Thoracic aorta (tissue), 2 donors: ENCODE measurements at regions not wholly inside any gene's neighbourhood (a gene's known extent, or its start where the extent isn't known, plus 50 kb on each side); places are given as distances from the start of the nearest gene placed in this dataset.

Experiments
- ATAC-seq: fragments of 150-250 bp; one replicate; pipeline ENCODE4 v1.8.0; 2017; ENCODE audit warnings: low read depth; ENCODE audit not compliant: insufficient number of reproducible peaks, low FRiP score
- DNase-seq: peaks from one replicate; pipeline ENCODE4 v3.0.0-alpha.2; 2020; ENCODE audit warnings: low spot score
- H3K27ac ChIP-seq, 2 donors: fragments of 200-600 bp; sonication (generic); 1 replicate in 1 of 2; 2 replicates in 1 of 2; pipeline ENCODE4 v1.5.1; 2016; ENCODE audit warnings: mild to moderate bottlenecking in 2 of 2, moderate library complexity in 2 of 2
- H3K27me3 ChIP-seq: fragments of 200-600 bp; sonication (generic); replicated peaks from 2 replicates; pipeline ENCODE4 v1.6.0; 2016; ENCODE audit warnings: mild to moderate bottlenecking; ENCODE audit not compliant: insufficient read depth
- H3K36me3 ChIP-seq: fragments of 200-600 bp; sonication (generic); one replicate; pipeline ENCODE4 v1.5.1; 2016
- H3K4me1 ChIP-seq, 2 donors: fragments of 200-600 bp; sonication (generic); 1 replicate in 1 of 2; 2 replicates in 1 of 2; pipeline versions ENCODE4 v1.5.1 to v1.6.0; 2016; ENCODE audit warnings: low read depth in 2 of 2, mild to moderate bottlenecking in 1 of 2; ENCODE audit not compliant: control insufficient read depth in 1 of 2
- H3K4me3 ChIP-seq: fragments of 200-600 bp; sonication (generic); 2 replicates; pipeline ENCODE4 v1.5.1; 2016; ENCODE audit warnings: mild to moderate bottlenecking
- H3K9me3 ChIP-seq: fragments of 200-600 bp; sonication (generic); 2 replicates; pipeline ENCODE4 v1.5.1; 2016
- TF ChIP-seq, protein P1 (sequence below): fragments of 200-600 bp; sonication (generic); IDR thresholded peaks from one replicate; pipeline ENCODE4 v1.5.1; 2019; ENCODE audit warnings: antibody characterized with exemption

DNA sequence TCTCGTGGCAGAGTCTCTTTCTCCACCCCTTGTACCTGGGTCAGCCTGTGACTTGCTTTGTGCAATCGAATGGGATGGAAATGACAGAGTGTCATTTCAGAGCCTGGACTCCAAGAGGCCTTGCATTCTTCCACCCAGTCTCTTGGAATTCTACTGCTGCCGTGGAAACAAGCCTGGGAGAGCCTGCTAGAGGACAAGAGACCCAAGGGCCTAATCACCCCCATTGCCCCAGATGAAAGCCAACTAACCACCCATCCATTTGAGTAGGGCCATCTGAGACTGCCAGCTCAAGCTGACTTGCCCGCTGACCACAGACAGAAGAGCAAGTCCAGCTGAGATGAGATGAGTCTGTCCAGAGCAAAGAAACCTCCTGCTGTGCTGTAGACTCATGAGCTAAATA lies 201.6 kb downstream of the PTPRU start:
- no peak for ATAC-seq
- no peaks in the 10 kb centered on the region for H3K36me3 ChIP-seq
- H3K27me3 ChIP-seq = no peaks in the 10 kb centered on the region
- no peaks in the 10 kb centered on the region for H3K4me1 ChIP-seq
- no peak for DNase-seq
- H3K4me3 ChIP-seq = no peak overlapping the region
- TF ChIP-seq, protein P1, sequence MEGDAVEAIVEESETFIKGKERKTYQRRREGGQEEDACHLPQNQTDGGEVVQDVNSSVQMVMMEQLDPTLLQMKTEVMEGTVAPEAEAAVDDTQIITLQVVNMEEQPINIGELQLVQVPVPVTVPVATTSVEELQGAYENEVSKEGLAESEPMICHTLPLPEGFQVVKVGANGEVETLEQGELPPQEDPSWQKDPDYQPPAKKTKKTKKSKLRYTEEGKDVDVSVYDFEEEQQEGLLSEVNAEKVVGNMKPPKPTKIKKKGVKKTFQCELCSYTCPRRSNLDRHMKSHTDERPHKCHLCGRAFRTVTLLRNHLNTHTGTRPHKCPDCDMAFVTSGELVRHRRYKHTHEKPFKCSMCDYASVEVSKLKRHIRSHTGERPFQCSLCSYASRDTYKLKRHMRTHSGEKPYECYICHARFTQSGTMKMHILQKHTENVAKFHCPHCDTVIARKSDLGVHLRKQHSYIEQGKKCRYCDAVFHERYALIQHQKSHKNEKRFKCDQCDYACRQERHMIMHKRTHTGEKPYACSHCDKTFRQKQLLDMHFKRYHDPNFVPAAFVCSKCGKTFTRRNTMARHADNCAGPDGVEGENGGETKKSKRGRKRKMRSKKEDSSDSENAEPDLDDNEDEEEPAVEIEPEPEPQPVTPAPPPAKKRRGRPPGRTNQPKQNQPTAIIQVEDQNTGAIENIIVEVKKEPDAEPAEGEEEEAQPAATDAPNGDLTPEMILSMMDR = no peak
- no peaks in the 10 kb centered on the region for H3K9me3 ChIP-seq
- no peak overlapping the region for H3K27ac ChIP-seq

DNA sequence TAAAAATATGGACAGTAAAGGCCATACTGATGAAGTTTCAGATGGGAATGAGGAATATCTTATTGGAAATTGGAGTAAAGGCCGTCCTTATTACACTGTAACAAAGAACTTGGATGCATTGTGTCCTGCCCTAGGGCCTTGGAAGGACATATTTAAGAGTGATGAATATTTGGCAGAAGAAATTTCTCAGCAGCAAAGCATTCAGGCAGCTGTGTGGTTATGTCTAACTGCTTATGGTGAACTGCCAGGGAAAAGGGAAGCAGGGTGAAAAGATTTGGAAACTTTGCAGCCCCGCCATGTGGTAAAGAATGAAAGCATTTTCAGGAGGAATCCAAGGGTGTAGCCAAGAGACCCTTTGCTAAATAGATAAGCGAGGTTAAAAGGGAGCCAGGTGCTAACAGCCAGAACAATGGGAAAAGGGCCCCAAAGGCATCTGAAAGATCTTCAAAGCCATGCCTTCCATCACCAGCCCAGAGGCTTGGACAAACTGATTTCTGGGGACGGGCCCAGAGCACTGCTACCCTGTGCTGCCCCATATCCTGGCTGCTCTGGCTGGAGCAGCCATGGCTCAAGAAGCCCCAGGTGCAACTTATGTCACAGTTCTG lies 200.0 kb downstream of the PTPRU start:
- Histone ChIP-seq H3K27ac (no peak overlapping the region), H3K4me3 (no peak overlapping the region), H3K36me3 (no peaks in the 10 kb centered on the region), H3K27me3 (no peaks in the 10 kb centered on the region), H3K4me1 (no peaks in the 10 kb centered on the region), H3K9me3 (no peaks in the 10 kb centered on the region)
- no peak for DNase-seq
- TF ChIP-seq, protein P1 = no peak
- no peak for ATAC-seq

DNA sequence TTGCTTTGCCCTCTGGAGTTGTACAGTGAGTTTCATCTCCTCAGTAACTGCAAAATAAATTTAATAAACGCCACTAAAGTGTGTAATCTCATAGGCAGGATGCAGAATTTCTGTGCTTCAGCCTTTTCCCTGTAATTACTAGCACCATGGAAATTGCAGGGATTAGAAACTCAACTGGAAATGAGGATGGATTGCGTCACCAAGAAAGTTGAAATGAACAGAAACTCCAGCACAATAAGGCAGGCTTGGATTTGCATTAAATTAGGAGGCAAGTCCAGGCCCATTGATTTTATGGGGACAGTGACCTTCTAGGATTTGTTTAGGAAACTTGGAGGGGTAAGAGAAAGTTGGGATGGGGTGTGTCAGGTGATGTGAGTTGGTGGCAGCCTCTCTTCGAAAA lies 197.5 kb downstream of the PTPRU start:
- no peak for DNase-seq
- no peak for ATAC-seq
- TF ChIP-seq, protein P1 = no peak
- no peaks in the 10 kb centered on the region for H3K4me1 ChIP-seq
- H3K27ac ChIP-seq = no peak overlapping the region
- no peaks in the 10 kb centered on the region for H3K9me3 ChIP-seq
- no peak overlapping the region for H3K4me3 ChIP-seq
- no peaks in the 10 kb centered on the region for H3K27me3 ChIP-seq
- H3K36me3 ChIP-seq = no peaks in the 10 kb centered on the region

DNA sequence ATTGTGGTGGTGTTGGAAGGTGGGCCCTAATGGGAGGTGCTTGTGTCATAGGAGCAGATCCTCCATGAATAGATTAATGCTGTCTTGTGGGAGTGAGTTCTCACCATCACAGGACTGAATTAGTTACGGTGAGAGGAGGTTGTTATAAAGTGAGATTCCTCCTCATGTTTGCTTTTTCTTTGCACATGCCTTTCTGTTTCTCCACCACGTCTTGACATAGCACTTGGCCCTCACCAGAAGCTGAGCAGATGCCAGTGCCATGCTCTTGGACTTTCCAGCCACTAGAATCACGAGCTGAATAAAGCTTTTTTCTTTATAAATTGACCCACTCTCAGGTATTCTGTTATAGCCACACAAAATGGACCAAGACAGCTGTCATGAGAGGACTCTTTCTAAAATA lies 194.8 kb downstream of the PTPRU start:
- no peaks in the 10 kb centered on the region for H3K27me3 ChIP-seq
- no peak overlapping the region for H3K4me3 ChIP-seq
- TF ChIP-seq, protein P1 = no peak
- ATAC-seq = no peak
- no peaks in the 10 kb centered on the region for H3K4me1 ChIP-seq
- no peaks in the 10 kb centered on the region for H3K36me3 ChIP-seq
- no peak for DNase-seq
- H3K9me3 ChIP-seq = no peaks in the 10 kb centered on the region
- H3K27ac ChIP-seq = no peak overlapping the region

DNA sequence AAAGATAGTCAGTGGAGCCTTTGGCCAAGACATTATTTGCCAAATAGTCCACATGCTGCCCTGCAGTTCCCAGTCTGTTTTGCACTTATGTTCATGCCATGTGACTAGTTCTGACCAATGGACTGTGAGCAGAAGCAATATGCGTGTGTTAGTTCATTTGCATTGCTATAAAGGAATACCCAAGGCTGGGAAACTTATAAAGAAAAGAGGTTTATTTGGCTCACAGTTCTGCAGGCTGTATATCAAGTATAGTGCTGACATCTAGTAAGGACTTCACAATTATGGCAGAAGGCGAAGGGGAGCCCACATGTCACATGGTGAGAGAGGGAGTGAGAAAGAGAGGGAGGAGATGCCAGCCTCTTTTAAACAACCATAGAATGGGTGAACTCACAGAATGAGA lies 193.3 kb downstream of the PTPRU start:
- TF ChIP-seq, protein P1 = no peak
- Histone ChIP-seq H3K9me3 (no peaks in the 10 kb centered on the region), H3K27me3 (no peaks in the 10 kb centered on the region), H3K4me1 (no peaks in the 10 kb centered on the region), H3K4me3 (no peak overlapping the region), H3K27ac (no peak overlapping the region), H3K36me3 (no peaks in the 10 kb centered on the region)
- ATAC-seq (no peak), DNase-seq (no peak)
